GM18520 (cell line): ENCODE measurements at regions not wholly inside any gene's neighbourhood (a gene's known extent, or its start where the extent isn't known, plus 50 kb on each side); places are given as distances from the start of the nearest gene placed in this dataset.
"Not testable (repeated sequence)": the region's sequence is repeated elsewhere in the genome, so short reads cannot be mapped to it uniquely, and the experiment has no call there.

ENCODE experiments used
- ATAC-seq: cut with Tn5 transposase; IDR thresholded peaks from one replicate; pipeline ENCODE4 v1.9.1; 2021; ENCODE audit not compliant: unreplicated experiment

DNA sequence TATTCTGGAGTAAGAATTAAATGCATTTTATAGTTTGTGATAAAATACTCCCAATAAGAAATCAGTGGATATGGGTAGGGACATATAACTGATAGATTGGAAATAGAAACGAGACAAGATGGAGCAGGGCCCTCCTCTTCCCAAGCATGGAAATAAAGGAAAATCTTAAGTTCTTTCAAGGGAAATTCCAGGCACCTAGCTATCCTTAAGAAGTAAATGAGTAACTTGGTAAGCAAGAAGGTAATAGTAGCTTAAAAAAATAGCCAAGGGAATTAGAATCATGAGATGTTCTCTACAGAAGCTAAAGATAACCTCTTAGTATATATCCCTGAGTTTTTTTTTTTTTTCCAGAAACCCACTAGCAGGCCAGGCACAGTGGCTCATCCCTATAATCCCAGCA is 105.5 kb upstream of the FAM3C start:
- no peak for ATAC-seq

DNA sequence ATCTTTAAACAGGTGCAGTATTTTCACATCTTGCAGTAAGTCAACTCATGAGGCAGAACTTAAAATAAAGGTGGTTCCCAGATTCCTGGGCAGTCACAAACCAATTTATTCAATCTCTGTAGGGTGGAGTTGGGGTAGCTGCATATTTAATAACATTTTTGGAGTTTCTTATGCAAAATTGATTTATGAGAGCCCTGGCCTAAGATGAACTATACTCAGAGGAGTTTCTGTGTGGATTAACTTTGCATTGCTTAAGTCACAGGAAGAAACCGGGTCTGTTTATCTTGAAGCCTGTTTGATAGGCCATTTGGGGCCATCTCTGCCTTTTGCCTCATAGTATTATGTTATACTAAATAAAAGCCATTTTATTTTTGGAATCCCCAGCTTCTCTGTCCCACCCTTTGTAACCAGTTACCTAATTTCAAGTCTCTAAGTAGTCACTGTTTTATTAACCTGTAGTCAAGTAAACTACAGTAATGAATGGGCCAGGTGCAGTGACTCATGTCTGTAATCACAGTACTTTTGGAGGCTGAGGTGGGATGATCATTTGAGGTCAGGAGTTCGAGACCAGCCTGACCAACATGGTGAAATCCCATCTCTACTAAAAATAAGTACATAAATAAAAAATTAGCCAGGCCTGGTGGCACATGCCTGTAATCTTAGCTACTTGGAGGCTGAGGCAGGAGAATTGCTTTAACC is 104.4 kb upstream of the FAM3C start:
- ATAC-seq, result no peak

DNA sequence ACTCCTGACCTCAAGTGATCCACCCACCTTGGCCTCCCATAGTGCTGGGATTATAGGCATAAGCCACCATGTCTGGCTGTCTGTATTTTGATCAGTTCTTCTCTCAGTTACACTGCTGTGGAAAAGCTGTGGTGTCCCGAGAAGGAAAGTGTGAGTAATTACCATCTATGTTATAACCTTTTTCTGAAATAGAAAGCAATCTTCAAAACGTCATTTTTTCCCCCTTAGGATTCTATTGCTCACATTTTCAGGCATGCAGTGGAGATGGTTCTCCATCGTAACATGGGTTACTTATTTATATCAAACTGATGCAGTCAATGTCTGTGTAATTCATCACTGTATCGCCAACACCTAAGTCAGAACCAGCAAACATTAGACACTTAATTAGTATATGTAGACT is 103.5 kb upstream of the FAM3C start:
- no peak for ATAC-seq

- no peak for ATAC-seq
Measured at GRCh38 chr7:121498816-121499215, 102.7 kb upstream of the FAM3C start.

DNA sequence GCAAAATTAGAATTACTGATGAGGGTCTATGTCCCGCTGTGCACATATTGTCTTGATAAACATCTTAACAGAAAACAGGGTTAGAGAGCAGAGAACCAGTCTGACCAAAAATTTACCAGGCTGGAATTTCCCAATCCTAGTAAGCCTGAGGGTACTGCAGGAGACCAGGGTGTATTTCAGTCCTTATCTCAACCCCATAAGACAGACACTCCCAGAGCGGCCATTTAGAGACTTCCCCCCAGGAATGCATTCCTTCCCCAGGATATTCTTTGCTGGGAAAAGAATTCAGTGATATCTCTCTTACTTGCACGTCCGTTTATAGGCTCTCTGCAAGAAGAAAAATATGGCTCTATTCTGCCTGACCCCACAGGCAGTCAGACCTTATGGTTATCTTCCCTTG is 101.4 kb upstream of the FAM3C start:
- not testable (repeated sequence) for ATAC-seq

DNA sequence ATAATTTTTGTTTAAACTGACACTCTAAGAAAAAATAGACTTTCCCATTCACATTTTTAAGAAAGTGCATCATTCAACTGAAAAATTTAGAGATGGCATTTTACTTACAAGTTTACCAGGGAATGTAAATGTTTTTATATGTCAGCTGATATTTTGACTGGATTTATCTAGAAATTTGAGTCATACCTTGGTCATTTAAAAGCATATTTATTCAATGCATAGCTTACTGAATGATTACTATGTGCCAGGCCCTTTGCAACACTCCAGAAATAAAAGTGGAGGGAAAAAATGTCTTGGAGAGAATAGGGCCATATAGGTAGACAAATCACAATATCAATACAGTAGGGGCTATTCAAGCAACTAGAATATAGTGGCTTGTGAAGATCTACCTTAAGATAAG is 98.4 kb upstream of the FAM3C start:
- no peak for ATAC-seq

- ATAC-seq, result no peak
Measured at GRCh38 chr7:121493553-121493952, 97.4 kb upstream of the FAM3C start.

GRCh38 chr7:121490309-121490708 is 94.2 kb upstream of the FAM3C start:
- no peak for ATAC-seq

DNA sequence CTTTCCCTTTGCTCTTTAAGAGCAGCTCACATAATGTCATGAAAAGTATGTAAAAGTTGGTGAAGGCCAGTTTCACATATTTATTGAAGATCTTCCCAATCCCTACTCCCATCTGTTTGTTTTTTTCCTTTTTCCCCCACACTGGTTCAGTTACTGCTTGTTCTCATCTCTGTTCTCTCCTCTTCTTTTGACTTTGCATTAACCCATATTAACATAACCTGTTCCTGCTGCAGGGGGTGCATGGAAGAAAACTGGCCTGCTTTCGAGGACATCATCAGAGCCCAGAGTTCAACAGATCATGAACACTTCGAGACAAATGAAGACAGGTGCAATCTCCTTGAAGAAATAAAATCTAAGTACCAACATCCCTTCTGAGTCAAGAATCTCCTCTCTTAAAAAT is 93.3 kb upstream of the FAM3C start:
- ATAC-seq, result no peak

DNA sequence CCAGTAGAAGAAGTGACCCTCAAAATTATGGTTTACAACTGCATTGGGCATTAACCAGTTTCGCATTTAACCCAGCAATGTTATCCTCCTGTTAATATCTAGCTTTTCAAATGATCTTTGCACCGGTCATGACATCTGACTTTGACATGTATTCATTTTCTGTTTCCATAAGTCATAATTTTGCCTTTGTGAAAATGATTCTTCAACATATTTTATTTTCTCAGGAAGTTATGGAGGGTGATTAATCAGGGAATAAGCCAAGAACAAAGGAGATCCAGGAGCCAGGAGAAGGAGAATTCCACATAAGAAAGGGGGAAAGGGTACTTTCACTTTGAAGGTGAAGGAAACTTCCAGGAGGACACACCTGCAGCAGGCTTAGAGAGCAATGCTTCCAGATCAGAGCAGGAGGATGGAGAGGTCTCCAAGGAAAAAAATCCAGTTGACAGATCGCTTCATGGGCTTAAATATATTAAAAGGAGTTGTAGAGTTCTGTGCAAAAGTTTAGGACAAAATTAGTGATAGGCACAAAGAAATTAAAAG is 92.1 kb upstream of the FAM3C start:
- no peak for ATAC-seq

DNA sequence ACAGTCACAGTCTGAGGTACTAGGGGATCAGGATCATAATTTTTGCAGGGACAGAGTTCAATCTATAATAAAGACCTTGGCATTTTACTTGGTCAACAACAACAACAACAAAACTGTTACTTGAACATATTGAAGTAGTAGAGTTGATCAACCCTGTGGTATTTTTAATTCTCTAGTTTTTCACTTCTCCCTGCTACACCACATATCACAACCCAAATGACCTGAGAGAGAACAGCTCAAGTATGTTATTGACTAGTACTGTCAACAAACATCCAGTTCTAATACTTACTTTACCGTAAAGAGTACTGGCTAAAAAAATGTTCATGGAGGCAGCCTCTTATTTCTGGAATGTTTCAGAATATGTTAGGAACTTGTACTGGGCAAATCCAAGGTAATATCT is 90.5 kb upstream of the FAM3C start:
- ATAC-seq, result no peak

DNA sequence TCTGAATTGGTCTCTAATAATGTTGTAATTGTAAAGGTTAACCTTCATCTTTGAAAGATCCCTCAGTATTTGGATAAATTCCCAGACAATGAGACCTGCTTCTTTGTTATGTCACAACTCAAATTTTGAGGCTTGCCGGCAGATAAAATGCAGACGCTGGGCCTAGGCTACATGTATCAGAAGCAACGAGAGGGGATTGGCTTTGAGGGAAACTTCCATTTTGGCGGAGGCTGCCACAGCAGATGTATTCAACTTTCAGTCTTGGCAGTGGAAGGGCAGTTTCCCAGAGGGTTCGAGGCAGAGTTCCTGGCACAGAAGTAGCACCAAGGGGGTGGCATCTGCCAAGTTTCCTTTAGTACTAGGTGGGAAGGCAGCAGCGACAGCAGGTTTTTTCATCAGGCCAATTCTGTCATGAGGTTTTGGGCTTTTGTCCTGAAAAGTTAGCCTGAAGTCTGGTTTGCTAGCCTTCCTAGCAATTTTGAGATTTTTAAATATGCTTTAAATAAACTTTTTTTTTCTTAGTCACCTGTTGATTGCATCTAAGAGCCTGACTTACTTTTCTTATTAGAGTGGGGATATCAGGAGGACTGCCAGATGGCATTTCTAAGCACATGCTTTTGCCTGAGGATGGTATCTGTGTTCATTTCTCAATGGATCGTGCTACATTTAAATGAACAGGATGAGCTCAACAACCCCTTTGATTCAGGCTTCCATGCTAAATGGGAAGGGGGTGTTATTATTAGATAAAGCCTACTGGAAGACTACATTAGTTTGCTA is 89.5 kb upstream of the FAM3C start:
- no peak for ATAC-seq

GRCh38 chr7:121484089-121484763 is 88.1 kb upstream of the FAM3C start:
- no peak for ATAC-seq

DNA sequence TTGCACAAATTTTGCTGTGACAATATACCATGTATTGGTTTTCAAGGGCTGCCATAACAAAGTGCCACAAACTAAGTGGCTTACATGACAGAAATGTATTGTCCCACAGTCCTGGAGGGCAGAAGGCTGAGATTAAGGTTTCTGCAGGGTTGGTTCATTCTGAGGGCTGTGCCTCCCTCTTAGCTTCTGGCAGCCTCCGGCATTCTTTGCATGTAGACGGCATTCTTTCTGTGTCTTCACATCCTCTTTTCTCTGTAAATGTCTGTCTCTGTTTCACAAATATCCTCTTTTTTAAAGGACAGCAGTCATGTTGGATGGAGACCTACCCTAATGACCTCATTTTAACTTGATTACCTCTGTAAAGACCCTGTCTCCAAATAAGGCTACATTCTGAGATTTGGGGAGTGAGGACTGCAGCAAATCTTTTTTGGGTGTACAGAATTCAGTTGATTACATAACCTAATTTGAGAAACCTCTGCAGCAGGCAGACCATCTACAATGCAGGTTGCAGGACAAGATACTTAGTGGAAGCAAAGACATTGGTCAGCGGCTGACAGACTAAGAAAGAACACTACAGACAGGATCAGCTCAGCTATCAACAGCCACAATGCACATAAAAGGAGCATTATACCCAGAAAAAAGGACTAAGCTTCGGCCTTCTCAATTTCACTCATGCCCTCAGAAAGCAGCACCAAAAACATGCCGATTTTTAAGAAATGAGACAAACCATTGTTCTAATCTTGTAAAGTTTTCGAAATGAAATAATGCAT is 84.6 kb upstream of the FAM3C start:
- no peak for ATAC-seq

DNA sequence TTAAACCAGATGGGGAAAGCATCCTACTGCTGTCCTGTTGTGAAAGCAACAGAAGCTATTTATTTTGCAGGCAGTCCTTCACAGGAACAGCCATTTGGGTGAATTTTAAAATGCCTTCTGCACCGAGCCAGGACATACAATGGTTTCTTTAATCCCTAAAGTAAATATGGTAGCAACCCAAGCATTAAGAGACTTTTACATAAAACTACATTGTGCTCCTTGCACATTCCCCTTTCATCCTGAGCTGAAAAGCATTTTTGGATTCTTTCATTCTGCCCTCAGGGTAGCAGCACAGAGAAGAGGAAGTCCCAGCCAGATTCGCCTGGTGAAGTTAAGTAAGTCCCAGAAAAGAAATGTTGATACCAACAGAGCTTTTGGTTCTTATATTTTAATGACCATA is 84.0 kb upstream of the FAM3C start:
- no peak for ATAC-seq

- ATAC-seq, result no peak
Measured at GRCh38 chr7:121479466-121479865, 83.4 kb upstream of the FAM3C start.

DNA sequence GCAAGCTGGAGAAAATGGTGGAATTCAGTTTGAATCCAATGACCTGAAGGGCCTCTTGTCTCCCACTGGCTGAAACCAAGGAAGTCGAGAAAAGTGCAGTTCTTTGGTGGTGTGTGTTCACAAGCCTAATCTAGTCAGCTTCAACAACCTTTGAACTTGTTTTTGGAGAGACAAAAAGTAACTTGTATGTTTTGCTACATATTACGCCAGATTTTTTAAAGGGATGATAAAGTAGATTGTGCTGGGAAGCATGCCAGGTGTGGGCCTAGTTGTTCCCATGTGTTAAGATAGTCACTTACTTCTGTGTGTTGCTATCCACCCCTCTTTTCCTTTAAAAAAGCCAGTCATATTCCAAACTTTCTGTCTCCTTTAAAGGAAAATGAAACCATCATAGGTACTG is 79.7 kb upstream of the FAM3C start:
- no peak for ATAC-seq

- ATAC-seq, result no peak
Measured at GRCh38 chr7:121474301-121474673, 78.2 kb upstream of the FAM3C start.

DNA sequence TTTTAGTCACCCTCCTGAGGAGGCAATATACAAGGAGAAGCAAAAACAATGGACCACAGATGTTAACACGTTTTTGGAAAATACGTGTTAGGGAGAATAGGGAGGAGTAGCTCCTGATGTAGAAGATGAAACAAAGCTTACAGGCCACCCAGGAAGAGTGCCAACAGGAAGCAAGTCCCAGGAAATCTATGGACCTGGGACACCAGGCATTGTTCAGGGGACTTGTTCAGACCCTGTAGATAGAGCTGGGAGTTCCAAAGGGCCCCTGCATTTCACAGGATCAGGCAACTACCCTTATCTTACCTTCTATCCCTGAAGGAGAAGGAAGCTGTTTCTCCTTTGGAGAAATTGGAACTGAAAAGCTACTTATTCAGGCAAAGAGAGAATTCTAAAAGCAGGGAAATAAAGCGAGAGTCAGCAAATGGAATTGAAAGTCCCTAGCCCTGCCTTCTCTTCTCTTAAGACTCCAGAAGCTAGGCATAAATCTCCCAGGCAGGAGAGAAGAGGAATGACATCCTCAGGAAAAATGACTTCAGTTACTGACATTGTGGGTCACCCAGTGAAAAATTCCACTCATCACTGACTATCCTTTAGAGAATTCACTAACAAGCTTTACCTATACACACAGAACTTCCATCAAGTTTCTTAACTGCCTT is 77.7 kb upstream of the FAM3C start:
- no peak for ATAC-seq

GRCh38 chr7:121466455-121466854 is 70.3 kb upstream of the FAM3C start:
- ATAC-seq, result no peak

GRCh38 chr7:121459148-121459547 is 63.0 kb upstream of the FAM3C start:
- ATAC-seq, result no peak
